ENCODE measurements at regions not wholly inside any gene's neighbourhood (a gene's known extent, or its start where the extent isn't known, plus 50 kb on each side); places are given as distances from the start of the nearest gene placed in this dataset.

DNA sequence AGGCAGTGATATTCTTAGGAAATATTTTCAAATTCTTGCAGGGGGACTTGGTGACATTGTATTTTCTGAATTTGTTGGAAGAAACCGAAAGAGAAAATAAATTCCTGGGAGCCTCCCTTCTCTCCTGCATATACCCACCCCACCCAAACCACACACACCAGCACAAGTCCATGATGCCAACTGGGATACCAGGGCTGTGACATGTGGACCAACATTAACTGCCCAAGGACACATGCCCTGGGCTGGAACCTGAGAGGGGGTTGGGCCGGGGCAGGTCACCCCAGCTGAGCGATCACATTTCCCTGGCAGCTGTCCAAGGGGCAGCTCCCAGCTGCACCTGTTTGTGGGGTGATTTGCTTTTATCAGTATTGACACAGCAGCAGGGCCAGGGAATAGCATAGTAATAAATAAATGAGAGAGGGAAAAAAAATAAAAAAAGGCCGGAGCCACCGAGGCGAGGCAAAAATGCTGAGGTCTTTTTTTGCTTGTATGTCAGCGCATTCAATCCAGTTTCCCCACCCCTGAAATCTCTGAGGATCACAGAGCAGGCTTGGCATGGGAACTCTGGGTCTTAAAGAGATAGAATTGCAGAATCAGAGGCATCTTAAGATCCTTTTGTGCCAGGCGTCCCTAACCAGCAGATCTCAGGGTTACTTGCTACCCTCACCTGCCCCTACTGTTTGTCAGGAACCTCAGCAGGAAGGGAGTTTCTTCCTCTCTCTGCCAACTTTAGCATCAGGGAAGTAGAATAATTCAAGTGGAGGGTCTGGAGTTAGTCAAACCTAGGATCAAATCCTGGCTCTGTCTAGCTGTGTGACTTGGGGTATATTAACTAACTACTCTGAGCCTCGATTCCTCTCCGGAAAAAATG is 66.5 kb upstream of the PIM1 start:
- intact Hi-C loops (cut with DNase I, micrococcal nuclease): no loop called here
- H3K36me3 ChIP-seq (ENCODE audit: low read depth): no peaks in the 10 kb centered on the region
- no peak overlapping the region for H3K4me3 ChIP-seq
- TF ChIP-seq, protein P1, sequence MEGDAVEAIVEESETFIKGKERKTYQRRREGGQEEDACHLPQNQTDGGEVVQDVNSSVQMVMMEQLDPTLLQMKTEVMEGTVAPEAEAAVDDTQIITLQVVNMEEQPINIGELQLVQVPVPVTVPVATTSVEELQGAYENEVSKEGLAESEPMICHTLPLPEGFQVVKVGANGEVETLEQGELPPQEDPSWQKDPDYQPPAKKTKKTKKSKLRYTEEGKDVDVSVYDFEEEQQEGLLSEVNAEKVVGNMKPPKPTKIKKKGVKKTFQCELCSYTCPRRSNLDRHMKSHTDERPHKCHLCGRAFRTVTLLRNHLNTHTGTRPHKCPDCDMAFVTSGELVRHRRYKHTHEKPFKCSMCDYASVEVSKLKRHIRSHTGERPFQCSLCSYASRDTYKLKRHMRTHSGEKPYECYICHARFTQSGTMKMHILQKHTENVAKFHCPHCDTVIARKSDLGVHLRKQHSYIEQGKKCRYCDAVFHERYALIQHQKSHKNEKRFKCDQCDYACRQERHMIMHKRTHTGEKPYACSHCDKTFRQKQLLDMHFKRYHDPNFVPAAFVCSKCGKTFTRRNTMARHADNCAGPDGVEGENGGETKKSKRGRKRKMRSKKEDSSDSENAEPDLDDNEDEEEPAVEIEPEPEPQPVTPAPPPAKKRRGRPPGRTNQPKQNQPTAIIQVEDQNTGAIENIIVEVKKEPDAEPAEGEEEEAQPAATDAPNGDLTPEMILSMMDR (IDR thresholded peaks at IDR 0.05): no peak
- peaks cover 29% of the 10 kb centered on the region for H3K4me1 ChIP-seq (ENCODE audit: low read depth)
- no peaks in the 10 kb centered on the region for H3K9me3 ChIP-seq
- peak; percentile 92 to 93 (median 93) for DNase-seq
- ATAC-seq: peak; percentile 81

DNA sequence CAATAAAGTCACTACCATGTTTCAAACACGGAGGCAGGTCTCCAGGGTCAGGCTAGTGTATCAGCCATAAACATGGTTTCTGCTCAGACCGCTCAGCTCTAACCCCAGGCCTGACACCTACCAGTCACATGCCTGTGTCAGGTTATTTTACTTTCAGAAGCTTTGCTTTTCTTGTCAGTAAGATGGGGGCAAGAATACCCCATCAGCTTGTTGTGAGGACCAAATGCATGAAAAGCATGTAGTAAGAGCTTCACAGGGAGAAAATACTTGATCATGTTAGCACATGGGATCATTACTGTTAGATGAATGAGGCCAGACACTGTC is 65.2 kb upstream of the PIM1 start:
- H3K36me3 ChIP-seq (ENCODE audit: low read depth): no peaks in the 10 kb centered on the region
- no peak for DNase-seq
- H3K9me3 ChIP-seq: no peaks in the 10 kb centered on the region
- H3K4me3 ChIP-seq: no peak overlapping the region
- TF ChIP-seq, protein P1 (IDR thresholded peaks at IDR 0.05): no peak
- intact Hi-C loops (cut with DNase I, micrococcal nuclease): loop anchor here in 1 of 2 donors (5.0 kb wide), 1 partner anchor 58 kb away; no protein-coding TSS in a partner anchor
- ATAC-seq: no peak
- peaks cover 29% of the 10 kb centered on the region for H3K4me1 ChIP-seq (ENCODE audit: low read depth)

DNA sequence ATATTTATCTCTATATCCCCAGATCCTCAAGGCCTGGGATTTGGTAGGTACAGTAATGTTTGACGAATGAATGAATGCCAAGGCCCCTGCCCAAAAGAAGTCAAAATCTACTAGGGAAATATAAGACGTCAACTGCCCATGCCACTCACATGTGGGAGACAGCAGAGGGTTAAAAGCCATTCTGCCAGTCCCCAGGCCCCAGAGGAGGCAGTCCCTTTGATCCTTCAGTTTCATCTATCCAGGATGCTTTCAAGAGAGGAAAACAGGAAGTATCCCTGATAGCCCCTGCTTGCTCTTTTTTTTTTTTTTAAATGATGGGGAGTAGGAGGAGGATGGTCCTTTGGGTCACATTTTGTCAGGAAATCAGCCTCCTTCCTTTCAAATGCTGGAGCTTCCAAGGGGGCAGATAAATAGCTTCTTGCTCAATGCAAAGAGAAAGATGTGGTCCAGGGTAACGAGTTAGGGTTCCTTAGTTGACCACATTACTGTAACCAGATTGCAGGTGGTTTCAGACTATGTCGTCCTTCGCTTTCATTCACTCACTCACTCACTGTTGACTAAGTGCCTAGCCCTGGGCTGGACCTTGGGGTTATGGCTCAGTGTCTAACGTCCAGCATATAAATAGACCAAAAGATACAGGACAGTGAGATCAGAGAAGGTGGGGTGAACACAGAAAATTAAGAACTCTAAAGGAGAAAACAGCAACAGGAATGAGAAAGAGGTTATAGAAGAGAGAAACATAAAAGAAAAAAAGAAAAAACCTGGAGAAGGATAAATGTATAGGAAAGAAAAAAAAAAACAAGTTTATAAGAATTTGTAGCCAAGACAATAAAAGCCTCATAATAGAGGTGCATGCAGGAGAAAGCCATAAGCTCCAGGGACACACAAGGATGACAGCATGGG is 64.6 kb upstream of the PIM1 start:
- peaks cover 29% of the 10 kb centered on the region for H3K4me1 ChIP-seq (ENCODE audit: low read depth)

DNA sequence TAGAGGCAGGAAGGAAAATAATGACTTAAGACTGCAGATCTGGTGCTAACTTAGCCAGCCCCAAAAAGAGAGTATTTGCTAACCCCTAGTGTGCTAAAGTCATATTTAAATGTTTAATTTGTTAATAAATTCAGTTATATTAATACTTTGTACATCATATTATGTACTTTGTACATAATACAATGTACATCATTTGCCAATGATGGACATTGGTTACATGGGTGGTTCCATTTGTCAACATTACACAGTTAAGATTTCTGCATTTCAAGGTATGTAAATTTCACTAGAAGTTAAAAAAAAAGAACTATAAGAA is 63.9 kb upstream of the PIM1 start:
- Histone ChIP-seq H3K9me3 (no peaks in the 10 kb centered on the region), H3K4me3 (no peak overlapping the region), H3K4me1 (ENCODE audit: low read depth) (peaks cover 29% of the 10 kb centered on the region), H3K36me3 (ENCODE audit: low read depth) (no peaks in the 10 kb centered on the region)
- intact Hi-C loops (cut with DNase I, micrococcal nuclease): loop anchor here in 1 of 2 donors (5.0 kb wide), 1 partner anchor 56 kb away; no protein-coding TSS in a partner anchor
- ATAC-seq: no peak
- TF ChIP-seq, protein P1 (IDR thresholded peaks at IDR 0.05): no peak
- DNase-seq: no peak

More for the DNA sequence above, 64.6 kb upstream of the PIM1 start:
- DNase-seq: no peak
- no peak for ATAC-seq
- intact Hi-C loops (cut with DNase I, micrococcal nuclease): loop anchor here in 1 of 2 donors (5.0 kb wide), 1 partner anchor 57 kb away; no protein-coding TSS in a partner anchor
- Histone ChIP-seq H3K9me3 (no peaks in the 10 kb centered on the region), H3K36me3 (ENCODE audit: low read depth) (no peaks in the 10 kb centered on the region), H3K4me3 (no peak overlapping the region)
- TF ChIP-seq, protein P1 (IDR thresholded peaks at IDR 0.05): no peak

DNA sequence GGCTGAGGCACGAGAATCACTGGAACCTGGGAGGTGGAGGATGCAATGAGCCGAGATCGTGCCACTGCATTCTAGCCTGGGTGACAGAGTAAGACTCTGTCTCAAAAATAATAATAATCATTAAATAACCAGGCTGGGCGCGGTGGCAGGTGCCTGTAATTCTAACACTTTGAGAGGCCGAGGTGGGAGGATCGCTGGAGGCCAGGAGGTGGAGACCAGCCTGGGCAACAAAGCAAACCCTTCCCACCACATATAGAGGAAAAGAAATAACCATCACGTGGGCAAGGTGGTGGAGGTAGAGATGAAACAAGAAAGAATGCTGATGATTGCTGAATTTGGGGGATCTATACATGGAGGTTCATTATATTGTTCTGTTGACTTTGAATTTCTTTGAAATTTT is 63.4 kb upstream of the PIM1 start:
- Histone ChIP-seq H3K9me3 (no peaks in the 10 kb centered on the region), H3K36me3 (ENCODE audit: low read depth) (no peaks in the 10 kb centered on the region), H3K4me1 (ENCODE audit: low read depth) (peaks cover 29% of the 10 kb centered on the region), H3K4me3 (no peak overlapping the region)
- DNase-seq (no peak), ATAC-seq (no peak)
- intact Hi-C loops (cut with DNase I, micrococcal nuclease): loop anchor here in 1 of 2 donors (5.0 kb wide), 1 partner anchor 56 kb away; no protein-coding TSS in a partner anchor
- TF ChIP-seq, protein P1 (IDR thresholded peaks at IDR 0.05): no peak

Data from mucosa of descending colon (tissue), 3 donors.